Amniotic stem cell (primary cell): ENCODE measurements at regions not wholly inside any gene's neighbourhood (a gene's known extent, or its start where the extent isn't known, plus 50 kb on each side); places are given as distances from the start of the nearest gene placed in this dataset.

ENCODE experiments used
- DNase-seq: peaks from one replicate; lab custom pipeline; 2025; lab: John Stamatoyannopoulos, UW

- DNase-seq: no peak
Measured at GRCh38 chr14:25993830-25994229, 604.0 kb downstream of the NOVA1 start.

GRCh38 chr14:25988536-25988935, 609.3 kb downstream of the NOVA1 start:
- DNase-seq: no peak

GRCh38 chr14:25955772-25956171, 642.1 kb downstream of the NOVA1 start:
- no peak for DNase-seq

DNA sequence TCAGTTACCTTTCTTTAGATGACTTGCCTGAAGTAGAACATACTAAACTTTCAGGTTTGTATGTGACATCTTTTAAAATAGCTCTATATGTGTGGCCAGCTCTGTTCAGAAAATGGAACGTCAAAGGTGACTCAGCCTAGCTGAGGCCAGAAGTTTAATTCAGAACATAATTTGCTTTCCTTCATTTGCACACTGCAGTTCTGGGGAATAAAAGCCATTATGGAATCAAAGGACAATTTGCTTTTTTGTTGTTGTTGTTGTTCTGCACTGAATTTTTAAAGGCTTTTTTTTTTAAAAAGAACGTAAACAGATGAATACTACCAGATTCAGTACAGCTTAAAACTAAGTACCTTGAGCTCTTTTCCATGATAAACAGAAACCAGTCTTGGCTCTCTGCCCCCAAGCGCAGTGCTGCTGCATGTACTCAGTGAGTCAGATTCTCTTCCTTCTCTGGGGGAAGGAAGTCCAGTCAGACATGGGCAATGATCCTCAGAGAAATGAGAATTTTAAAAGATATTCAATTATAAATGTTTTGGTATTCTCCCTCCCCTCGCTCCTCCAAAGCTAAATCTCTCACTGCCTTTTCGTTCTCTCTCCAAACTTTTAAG, 644.2 kb downstream of the NOVA1 start:
- DNase-seq: no peak

DNA sequence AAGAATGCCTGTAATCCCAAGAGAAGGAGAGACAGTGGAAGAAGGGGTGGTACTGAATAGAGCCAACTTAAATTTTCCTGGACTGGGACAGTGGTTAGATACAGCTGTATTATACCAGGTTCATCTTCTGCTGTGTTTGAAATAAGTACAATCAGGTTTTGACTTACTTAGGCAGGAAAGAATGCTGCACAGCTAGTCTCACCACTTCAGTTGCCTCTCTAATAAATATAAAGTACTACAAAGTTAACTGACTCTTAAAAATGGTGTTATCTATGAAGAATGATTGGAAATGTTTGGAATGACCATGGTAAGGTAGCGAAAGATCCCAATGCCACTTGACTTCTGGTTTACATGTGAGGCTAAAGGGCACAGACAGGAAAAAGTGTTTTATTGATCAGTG, 652.1 kb downstream of the NOVA1 start:
- DNase-seq: no peak

- DNase-seq: no peak
Measured at GRCh38 chr14:25944020-25944419, 653.8 kb downstream of the NOVA1 start.

- DNase-seq: no peak
Measured at GRCh38 chr14:25943329-25943728, 654.5 kb downstream of the NOVA1 start.

DNA sequence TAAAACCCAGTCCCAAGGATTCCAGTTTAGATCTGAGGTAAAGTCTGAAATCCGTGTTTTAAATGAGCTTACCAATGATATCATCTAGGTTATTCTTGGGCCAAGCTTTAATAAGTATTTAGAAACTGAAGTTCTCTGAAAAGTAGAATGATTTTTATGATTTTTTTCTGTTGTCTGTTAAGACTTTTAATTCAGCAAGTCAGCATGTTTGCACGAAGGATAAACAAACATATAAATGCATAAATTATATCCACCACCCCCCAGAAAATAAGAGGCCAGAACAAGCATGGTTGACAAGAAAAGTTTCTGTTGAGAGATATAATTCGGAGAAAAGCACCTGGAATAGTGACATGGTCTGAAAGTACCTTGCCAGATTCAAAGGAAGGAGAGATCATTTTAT, 655.7 kb downstream of the NOVA1 start:
- DNase-seq: no peak

- no peak for DNase-seq
Measured at GRCh38 chr14:25933731-25934130, 664.1 kb downstream of the NOVA1 start.

- DNase-seq: no peak
Measured at GRCh38 chr14:25929881-25930615, 667.8 kb downstream of the NOVA1 start.

GRCh38 chr14:25911831-25912230, 686.0 kb downstream of the NOVA1 start:
- DNase-seq: no peak

GRCh38 chr14:25909045-25909747, 688.6 kb downstream of the NOVA1 start:
- DNase-seq: no peak

GRCh38 chr14:25908277-25909044, 689.4 kb downstream of the NOVA1 start:
- no peak for DNase-seq

DNA sequence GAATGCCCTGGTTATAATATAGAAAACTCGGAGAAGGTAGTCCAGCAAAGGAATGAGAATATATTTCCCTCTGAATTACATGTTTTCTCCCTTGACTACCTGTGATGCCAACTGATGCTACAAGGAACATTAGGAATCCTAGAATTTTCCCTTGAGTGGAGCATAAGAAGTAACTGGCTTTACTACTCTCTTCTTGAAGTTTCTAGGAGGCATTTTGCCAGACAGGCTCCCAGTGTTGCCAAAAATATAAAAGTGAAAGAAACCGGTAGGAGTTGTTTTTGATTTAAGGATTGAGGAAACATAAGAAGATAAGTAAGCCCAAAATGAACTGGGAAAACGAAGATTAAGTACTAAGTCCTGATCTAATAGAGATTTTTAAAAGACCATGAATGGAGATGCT, 693.4 kb downstream of the NOVA1 start:
- DNase-seq: no peak

DNA sequence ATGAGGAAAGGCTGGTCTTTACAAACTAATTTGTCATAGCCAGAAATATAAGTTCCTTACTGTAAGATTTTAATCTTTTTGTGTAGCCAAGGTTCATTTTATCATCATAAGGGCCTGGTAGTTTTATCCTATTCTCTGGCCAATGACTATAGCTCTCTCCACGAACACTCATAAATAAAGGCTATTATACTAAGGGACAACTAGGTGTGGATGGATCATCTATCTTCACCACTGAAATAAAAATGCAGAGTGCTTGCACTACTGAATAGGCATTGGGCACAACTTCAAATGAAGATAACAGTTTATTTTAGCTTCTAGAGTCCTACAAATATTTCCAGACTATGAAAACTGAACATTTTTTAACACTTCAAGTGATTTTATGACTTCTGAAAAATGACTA, 698.6 kb downstream of the NOVA1 start:
- no peak for DNase-seq

GRCh38 chr14:25896777-25897176, 701.1 kb downstream of the NOVA1 start:
- DNase-seq: no peak

DNA sequence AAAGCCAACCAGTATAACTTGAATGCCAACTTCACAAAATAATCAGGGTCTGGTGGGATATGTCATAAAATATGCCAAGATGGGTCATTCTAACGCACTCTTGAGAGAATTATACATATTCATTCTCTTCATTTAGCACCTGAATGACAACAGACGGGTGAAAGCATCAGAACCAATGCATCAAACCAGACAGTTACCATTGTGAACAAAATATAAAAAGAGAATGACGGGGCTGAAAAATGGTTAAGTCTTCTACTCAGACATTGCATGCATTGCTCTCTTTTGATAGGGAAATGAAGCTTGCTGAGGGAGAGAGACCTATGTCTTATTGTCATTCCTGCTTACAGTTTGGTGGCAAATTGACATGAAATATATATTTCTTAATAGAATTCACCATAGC, 702.1 kb downstream of the NOVA1 start:
- no peak for DNase-seq

- no peak for DNase-seq
Measured at GRCh38 chr14:25887251-25887878, 710.5 kb downstream of the NOVA1 start.

GRCh38 chr14:25884657-25885056, 713.2 kb downstream of the NOVA1 start:
- DNase-seq: no peak

DNA sequence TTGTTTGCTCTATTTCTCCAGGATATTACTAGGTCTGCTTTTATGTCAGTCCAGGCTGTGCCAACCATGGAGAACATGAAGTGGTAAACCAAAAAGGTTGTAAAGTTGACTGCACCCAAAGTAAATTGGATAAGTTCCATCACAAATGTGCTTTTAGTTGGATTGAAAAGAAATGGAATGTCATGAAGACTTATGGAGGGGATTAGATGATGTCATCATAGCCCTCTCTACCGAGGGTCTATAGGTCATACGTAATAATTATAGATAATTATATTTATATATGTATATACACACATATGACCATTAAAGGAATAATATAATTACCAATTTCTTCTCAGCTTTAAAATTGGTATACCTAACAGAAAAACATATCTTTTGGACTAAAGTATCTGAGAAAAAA, 714.9 kb downstream of the NOVA1 start:
- no peak for DNase-seq

- DNase-seq: no peak
Measured at GRCh38 chr14:25875475-25875874, 722.4 kb downstream of the NOVA1 start.

- no peak for DNase-seq
Measured at GRCh38 chr14:25869854-25870253, 728.0 kb downstream of the NOVA1 start.
